Upper lobe of left lung (tissue), 4 donors: ENCODE measurements at regions not wholly inside any gene's neighbourhood (a gene's known extent, or its start where the extent isn't known, plus 50 kb on each side); places are given as distances from the start of the nearest gene placed in this dataset.

Experiments used
- EP300 ChIP-seq, 4 donors: sonication (generic); formaldehyde crosslinking; IDR thresholded peaks; one replicate each; pipeline ENCODE4 v1.5.1; 2017; ENCODE audit warnings: antibody characterized with exemption in 4 of 4, control low read depth in 2 of 4
- POLR2AphosphoS5 ChIP-seq, 2 donors: sonication (generic); formaldehyde crosslinking; IDR thresholded peaks; one replicate each; pipeline ENCODE4 v1.5.1; 2017; ENCODE audit warnings: antibody characterized with exemption in 2 of 2
- TF ChIP-seq, protein P1 (sequence below), 6 experiments: fragments of 450-650 bp in 4 of 6; fragments of 200-600 bp in 2 of 6; sonication (generic) in 2 of 6; IDR thresholded peaks; one replicate each; pipeline ENCODE4 v1.5.1; 2016 to 2019; ENCODE audit warnings: antibody characterized with exemption in 6 of 6

DNA sequence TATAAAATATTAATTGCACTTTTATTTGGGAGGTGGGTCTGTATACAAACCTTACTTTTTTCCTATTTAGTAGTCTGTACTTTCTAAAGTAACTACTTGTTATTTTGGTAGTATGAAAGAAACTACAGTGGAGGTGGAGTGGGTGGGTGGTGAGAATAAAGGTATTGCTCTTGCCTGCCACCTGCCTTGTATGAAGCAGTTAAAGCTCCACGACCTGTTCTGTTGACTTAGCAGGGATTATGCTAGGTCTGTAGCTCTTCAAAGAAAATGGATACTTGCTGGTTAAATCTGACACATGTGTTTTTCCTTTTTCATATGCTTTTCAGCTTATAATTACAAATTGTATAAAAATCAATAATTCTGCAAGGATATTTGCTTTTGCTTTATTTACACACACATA is 111.9 kb downstream of the EHF start:
- TF ChIP-seq, protein P1, sequence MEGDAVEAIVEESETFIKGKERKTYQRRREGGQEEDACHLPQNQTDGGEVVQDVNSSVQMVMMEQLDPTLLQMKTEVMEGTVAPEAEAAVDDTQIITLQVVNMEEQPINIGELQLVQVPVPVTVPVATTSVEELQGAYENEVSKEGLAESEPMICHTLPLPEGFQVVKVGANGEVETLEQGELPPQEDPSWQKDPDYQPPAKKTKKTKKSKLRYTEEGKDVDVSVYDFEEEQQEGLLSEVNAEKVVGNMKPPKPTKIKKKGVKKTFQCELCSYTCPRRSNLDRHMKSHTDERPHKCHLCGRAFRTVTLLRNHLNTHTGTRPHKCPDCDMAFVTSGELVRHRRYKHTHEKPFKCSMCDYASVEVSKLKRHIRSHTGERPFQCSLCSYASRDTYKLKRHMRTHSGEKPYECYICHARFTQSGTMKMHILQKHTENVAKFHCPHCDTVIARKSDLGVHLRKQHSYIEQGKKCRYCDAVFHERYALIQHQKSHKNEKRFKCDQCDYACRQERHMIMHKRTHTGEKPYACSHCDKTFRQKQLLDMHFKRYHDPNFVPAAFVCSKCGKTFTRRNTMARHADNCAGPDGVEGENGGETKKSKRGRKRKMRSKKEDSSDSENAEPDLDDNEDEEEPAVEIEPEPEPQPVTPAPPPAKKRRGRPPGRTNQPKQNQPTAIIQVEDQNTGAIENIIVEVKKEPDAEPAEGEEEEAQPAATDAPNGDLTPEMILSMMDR (IDR thresholded peaks at IDR 0.05) = no peak
- no peak for TF ChIP-seq POLR2AphosphoS5 (IDR thresholded peaks at IDR 0.05)
- no peak for TF ChIP-seq EP300 (IDR thresholded peaks at IDR 0.05)
